KG1 (cell line): ENCODE measurements at regions not wholly inside any gene's neighbourhood (a gene's known extent, or its start where the extent isn't known, plus 50 kb on each side); places are given as distances from the start of the nearest gene placed in this dataset.

Source experiments
- DNase-seq: peaks from one replicate; lab custom pipeline; 2025; lab: John Stamatoyannopoulos, UW

GRCh38 chr7:26458466-26459145 is 166.9 kb downstream of the SNX10 start:
- DNase-seq = no peak

GRCh38 chr7:26459540-26460193 is 168.0 kb downstream of the SNX10 start:
- DNase-seq = no peak

GRCh38 chr7:26460351-26461085 is 168.9 kb downstream of the SNX10 start:
- no peak for DNase-seq

GRCh38 chr7:26461518-26461917 is 169.9 kb downstream of the SNX10 start:
- DNase-seq = no peak

GRCh38 chr7:26466007-26466406 is 174.3 kb downstream of the SNX10 start:
- no peak for DNase-seq

GRCh38 chr7:26467104-26467503 is 175.4 kb downstream of the SNX10 start:
- no peak for DNase-seq

DNA sequence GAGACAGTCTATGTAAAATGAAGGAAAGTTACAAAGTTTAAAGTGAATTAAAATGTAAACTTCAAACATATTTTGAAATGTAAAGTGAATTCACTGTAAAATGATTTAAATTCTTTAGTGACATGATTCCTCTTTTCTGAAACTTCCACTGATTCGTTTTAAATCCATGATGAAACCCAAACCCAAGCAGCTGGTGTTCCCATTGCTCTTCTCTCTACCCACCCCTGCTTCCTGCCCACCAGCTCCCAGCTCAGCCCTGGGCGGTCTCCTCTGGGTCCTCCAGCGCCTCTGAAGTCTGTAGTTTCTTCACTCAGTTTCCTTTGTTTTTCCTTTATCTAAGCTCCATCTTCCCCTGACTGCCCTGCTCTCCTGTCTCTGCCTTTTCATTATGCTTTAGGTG is 175.9 kb downstream of the SNX10 start:
- DNase-seq = no peak

DNA sequence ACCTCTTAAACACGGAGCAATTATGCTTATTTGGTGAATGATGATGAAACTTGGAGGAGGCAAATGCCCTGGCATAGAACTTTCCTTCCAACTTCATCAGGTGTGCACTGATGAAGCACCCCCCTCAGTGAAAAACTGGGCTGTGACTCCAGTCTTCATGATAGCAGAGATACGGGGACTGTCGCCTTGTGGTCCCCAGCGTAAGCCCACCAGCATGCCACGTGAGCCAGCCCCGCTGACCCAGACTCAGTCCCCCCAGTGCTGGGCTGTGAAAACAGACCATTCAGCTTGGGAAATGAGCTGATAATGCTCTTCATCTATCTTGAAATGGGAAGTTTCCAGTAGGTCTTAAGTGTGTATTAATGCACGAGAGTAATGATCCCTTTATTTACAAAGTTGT is 177.0 kb downstream of the SNX10 start:
- no peak for DNase-seq

- DNase-seq = no peak
Measured at GRCh38 chr7:26469188-26469587, 177.5 kb downstream of the SNX10 start.

GRCh38 chr7:26470691-26471090 is 179.0 kb downstream of the SNX10 start:
- no peak for DNase-seq

DNA sequence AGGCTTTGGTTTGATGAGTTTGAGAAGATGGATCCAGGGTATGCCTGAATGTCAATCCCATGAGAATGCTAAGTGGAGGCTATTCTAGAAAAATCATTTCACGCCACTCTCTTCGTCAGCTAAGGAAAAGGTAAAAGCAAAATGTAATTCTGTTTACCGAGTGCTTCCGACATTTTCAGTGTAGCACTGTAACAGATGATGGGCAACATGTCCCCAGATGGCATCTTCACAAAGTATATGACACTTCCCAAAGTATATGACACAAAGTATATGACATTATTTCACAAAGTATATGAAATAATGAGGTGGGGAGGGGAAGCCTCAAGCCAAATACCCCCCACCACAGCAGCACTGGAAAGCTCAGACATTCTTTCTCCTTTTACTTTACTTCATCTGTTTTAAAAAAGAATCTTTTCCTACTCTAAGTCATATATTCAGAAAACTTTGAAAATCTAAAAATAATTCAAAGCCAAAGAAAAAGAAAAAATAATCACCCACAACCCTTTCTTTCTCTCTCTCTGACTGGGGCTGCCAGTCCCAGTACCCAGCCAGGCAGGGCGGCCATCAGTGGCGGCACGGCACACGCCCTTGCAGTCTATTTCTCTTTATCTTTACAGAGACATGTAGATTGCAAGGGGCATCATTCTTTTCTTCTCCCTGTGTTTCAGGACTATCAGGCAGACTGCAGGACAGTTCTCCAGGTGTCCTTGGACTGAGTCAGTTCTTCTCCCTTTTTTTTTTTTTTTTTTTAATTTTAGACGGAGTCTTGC is 179.8 kb downstream of the SNX10 start:
- DNase-seq = no peak

- DNase-seq = no peak
Measured at GRCh38 chr7:26472971-26473370, 181.3 kb downstream of the SNX10 start.

DNA sequence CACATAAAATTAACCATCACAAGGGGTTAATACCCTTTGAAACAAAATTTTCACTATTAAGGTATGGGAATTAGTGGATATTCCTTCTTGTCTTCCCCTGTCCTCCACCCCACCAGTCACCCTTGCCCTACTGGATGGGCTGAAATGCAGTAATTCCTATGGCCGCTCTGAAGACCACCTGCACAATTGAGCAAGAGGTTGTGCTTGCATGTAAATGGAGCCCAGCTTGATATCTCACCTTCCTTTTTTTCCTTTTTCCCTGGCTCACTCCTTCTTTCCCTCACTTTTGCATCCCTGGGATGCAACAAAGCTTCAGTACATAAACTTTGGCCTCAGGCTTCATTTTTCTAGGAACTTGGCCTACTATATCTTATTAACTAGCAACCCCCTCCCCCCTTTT is 184.6 kb downstream of the SNX10 start:
- no peak for DNase-seq

GRCh38 chr7:26477381-26477990 is 185.8 kb downstream of the SNX10 start:
- DNase-seq = no peak

DNA sequence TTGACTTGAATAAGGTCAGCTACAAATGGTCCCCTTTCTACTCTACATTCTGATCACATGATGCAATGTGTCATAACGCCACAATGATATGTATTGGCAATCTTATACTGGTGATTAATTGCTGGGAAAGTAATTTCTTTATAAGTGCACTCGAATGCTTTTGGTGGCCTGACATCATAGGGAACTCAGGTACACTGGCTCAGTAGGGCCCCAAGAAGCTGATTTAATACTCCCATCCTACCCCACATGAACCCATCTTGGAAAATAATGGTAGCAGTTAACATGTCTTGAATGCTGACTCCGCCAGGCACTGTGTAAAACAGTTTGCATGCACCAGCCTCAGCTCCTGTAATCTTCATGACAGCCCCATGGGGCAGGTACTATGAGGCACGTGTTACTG is 186.9 kb downstream of the SNX10 start:
- DNase-seq = no peak

DNA sequence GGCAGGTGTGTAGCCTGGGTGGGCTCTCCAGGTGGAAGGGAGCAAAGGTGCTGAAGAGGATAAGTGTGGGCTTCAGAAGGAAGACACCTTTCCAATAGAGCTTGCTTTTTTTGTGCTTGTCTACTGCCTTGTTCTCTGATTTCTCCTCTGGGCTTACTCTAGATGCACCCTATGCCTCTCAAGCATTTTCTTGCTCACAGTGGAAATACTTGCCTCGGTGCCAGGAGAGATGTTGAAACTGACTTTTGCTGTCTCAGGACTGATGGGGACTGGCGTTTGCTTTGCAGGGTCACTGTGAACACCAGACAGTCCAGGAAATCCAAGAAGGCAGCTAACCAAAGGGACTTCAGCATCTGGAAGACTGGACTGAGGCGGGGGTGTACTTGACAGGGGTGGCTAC is 187.9 kb downstream of the SNX10 start:
- DNase-seq = no peak

DNA sequence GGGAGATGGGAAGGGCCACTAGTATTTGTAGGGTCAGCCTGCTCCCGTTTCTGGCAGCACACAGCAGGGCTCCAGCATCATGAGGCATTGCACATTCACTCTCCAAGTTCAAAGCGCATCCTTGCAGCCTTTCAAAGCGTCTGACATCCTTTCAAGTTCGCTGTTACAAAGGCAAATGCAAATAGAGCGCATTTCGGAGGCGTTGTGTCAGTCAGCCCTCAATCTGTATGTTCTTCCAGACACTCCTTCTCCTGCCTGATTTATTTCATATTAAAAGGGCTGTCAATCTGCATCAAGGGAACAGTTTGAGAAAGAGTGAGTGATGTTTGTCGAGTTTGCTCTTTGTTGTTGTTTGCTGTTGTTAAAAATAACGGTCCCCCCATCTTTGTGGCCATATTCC is 188.5 kb downstream of the SNX10 start:
- no peak for DNase-seq

- no peak for DNase-seq
Measured at GRCh38 chr7:26482927-26483326, 191.3 kb downstream of the SNX10 start.

DNA sequence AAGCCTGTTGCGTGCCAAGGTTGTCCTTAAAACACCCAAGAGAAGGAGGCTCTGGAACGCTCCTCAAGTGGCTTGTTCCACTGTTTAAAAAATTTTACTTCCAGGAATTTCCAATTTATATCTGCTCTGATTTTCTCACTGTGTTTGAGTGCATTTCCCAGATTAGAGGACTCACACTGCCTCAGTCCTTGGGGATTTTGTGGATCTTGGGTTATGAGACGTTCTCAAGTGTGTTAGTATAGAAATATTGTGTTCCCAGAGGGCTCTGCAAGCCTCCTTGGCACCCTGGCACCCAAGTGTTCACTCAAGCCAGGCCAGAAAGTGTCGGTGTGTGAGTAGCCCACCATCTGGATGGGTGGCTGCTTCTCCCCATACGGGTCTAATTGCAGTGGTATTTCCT is 192.2 kb downstream of the SNX10 start:
- DNase-seq = no peak

GRCh38 chr7:26485367-26485934 is 193.8 kb downstream of the SNX10 start:
- DNase-seq = no peak

GRCh38 chr7:26486153-26486552 is 194.5 kb downstream of the SNX10 start:
- no peak for DNase-seq
